ENCODE measurements at regions not wholly inside any gene's neighbourhood (a gene's known extent, or its start where the extent isn't known, plus 50 kb on each side); places are given as distances from the start of the nearest gene placed in this dataset.

DNA sequence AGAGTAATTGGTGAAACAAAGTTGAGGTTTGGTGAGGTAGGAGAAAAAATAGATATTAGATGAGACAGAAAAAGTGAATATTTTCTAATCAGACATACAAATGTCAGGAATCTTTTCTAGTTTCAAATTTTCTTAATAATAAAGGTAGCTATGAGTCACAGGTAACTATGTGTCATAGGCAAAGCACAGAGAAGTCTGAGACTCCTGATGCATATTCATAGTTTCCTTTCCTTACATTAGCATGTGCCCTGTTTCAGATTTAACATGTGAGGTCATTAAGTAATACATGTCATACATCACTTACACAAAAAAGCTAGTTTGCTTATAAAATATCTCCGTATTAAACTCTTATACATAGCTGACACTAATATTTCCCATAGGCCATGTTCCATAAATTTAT is 1141.3 kb upstream of the PCDH20 start:
- TF ChIP-seq POLR2AphosphoS5 (IDR thresholded peaks at IDR 0.05; ENCODE audit: insufficient read depth, low read depth, low read length): no peak
- TF ChIP-seq, protein P1, sequence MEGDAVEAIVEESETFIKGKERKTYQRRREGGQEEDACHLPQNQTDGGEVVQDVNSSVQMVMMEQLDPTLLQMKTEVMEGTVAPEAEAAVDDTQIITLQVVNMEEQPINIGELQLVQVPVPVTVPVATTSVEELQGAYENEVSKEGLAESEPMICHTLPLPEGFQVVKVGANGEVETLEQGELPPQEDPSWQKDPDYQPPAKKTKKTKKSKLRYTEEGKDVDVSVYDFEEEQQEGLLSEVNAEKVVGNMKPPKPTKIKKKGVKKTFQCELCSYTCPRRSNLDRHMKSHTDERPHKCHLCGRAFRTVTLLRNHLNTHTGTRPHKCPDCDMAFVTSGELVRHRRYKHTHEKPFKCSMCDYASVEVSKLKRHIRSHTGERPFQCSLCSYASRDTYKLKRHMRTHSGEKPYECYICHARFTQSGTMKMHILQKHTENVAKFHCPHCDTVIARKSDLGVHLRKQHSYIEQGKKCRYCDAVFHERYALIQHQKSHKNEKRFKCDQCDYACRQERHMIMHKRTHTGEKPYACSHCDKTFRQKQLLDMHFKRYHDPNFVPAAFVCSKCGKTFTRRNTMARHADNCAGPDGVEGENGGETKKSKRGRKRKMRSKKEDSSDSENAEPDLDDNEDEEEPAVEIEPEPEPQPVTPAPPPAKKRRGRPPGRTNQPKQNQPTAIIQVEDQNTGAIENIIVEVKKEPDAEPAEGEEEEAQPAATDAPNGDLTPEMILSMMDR (IDR thresholded peaks at IDR 0.05; ENCODE audit: extremely low read depth in 1 of 2, insufficient read depth in 1 of 2, low read depth in 1 of 2, low read length in 2 of 2): no peak
- TF ChIP-seq POLR2A (IDR thresholded peaks at IDR 0.05; ENCODE audit: low read depth, low read length): no peak
- TF ChIP-seq GATA2 (IDR thresholded peaks at IDR 0.05; ENCODE audit: insufficient read depth, insufficient read length, low read depth, low read length): no peak
- TF ChIP-seq FOS (IDR thresholded peaks at IDR 0.05; ENCODE audit: borderline replicate concordance, insufficient read depth, low read length): no peak

Data from endothelial cell of umbilical vein (primary cell).